GM12873 (cell line): ENCODE measurements at regions not wholly inside any gene's neighbourhood (a gene's known extent, or its start where the extent isn't known, plus 50 kb on each side); places are given as distances from the start of the nearest gene placed in this dataset.

Experiments used
- CTCF ChIP-seq: IDR thresholded peaks from 2 replicates; pipeline ENCODE4 v1.5.1; 2012; ENCODE audit warnings: low read depth, mild to moderate bottlenecking, moderate library complexity, low read length, control low read depth; ENCODE audit not compliant: insufficient read depth; ENCODE audit errors: missing control alignments

GRCh38 chr5:164341056-164341619 lies 835.7 kb downstream of the MAT2B start:
- TF ChIP-seq CTCF: no peak

- TF ChIP-seq CTCF: no peak
These were observed 839.9 kb downstream of the MAT2B start for GRCh38 chr5:164345173-164345849.

GRCh38 chr5:164345853-164346252 lies 840.4 kb downstream of the MAT2B start:
- no peak for TF ChIP-seq CTCF

- no peak for TF ChIP-seq CTCF
These were observed 841.6 kb downstream of the MAT2B start for GRCh38 chr5:164346785-164347630.

GRCh38 chr5:164350236-164350635 lies 844.8 kb downstream of the MAT2B start:
- no peak for TF ChIP-seq CTCF

- TF ChIP-seq CTCF: no peak
These were observed 845.9 kb downstream of the MAT2B start for GRCh38 chr5:164351245-164351834.

- no peak for TF ChIP-seq CTCF
These were observed 847.3 kb downstream of the MAT2B start for GRCh38 chr5:164352695-164353094.
